Breast epithelium (tissue), 4 donors: ENCODE measurements at regions not wholly inside any gene's neighbourhood (a gene's known extent, or its start where the extent isn't known, plus 50 kb on each side); places are given as distances from the start of the nearest gene placed in this dataset.

ENCODE experiments used
- DNase-seq, 2 donors: peaks; one replicate each; pipeline ENCODE4 v3.0.0-alpha.2; 2019; ENCODE audit warnings: low spot score in 2 of 2
- H3K27ac ChIP-seq, 2 donors: fragments of 200-600 bp; sonication (generic) in 1 of 2; one replicate each; pipeline ENCODE4 v1.5.1; 2016 to 2019; ENCODE audit warnings: mild to moderate bottlenecking in 1 of 2
- H3K27me3 ChIP-seq, 2 donors: fragments of 200-600 bp; sonication (generic) in 1 of 2; one replicate each; pipeline versions ENCODE4 v1.5.1 to v1.6.0; 2017 to 2019; ENCODE audit warnings: control low read depth in 1 of 2, mild to moderate bottlenecking in 1 of 2
- H3K36me3 ChIP-seq: fragments of 200-600 bp; one replicate; pipeline ENCODE4 v1.5.1; 2019
- H3K4me1 ChIP-seq, 2 donors: fragments of 200-600 bp; sonication (generic); one replicate each; pipeline ENCODE4 v1.5.1; 2016 to 2019; ENCODE audit warnings: control low read depth in 1 of 2
- H3K4me3 ChIP-seq, 3 donors: fragments of 200-600 bp; sonication (generic); 1 replicate in 2 of 3; 2 replicates in 1 of 3; pipeline ENCODE4 v1.5.1; 2016 to 2019; ENCODE audit warnings: mild to moderate bottlenecking in 3 of 3, moderate library complexity in 2 of 3
- H3K9me3 ChIP-seq, 2 donors: fragments of 200-600 bp; sonication (generic) in 1 of 2; one replicate each; pipeline ENCODE4 v1.5.1; 2016 to 2019; ENCODE audit warnings: control low read depth in 1 of 2
- CTCF ChIP-seq, 3 donors: fragments of 450-650 bp; IDR thresholded peaks; one replicate each; pipeline ENCODE4 v1.5.1; 2016 to 2017; ENCODE audit warnings: antibody characterized with exemption in 3 of 3, mild to moderate bottlenecking in 3 of 3, moderate library complexity in 3 of 3
- POLR2A ChIP-seq: fragments of 450-650 bp; IDR thresholded peaks from one replicate; pipeline ENCODE4 v1.6.1; 2016; ENCODE audit warnings: antibody characterized with exemption, mild to moderate bottlenecking, moderate library complexity
- POLR2AphosphoS5 ChIP-seq, 3 donors: sonication (generic); formaldehyde crosslinking; IDR thresholded peaks; one replicate each; pipeline ENCODE4 v1.6.1; 2017; ENCODE audit warnings: antibody characterized with exemption in 3 of 3
- intact Hi-C: fragments of 100-400 bp; cut with DNase I; formaldehyde crosslinking; loops from one replicate; pipeline ENCODE4 v1.15.1; 2023; ENCODE audit warnings: low total_unique reads

GRCh38 chr4:179536694-179537093 is 2094.5 kb upstream of the AGA start:
- TF ChIP-seq CTCF (IDR thresholded peaks at IDR 0.05): no peak
- no peak for TF ChIP-seq POLR2A
- no peak for TF ChIP-seq POLR2AphosphoS5 (IDR thresholded peaks at IDR 0.05)
- DNase-seq: no peak
- intact Hi-C loops: no loop called here
- Histone ChIP-seq H3K4me1 (no peaks in the 10 kb centered on the region), H3K36me3 (no peaks in the 10 kb centered on the region), H3K27ac (no peak overlapping the region), H3K27me3 (no peaks in the 10 kb centered on the region), H3K4me3 (no peak overlapping the region), H3K9me3 (no peaks in the 10 kb centered on the region)

GRCh38 chr4:179539641-179540040 is 2097.4 kb upstream of the AGA start:
- DNase-seq: no peak
- no peaks in the 10 kb centered on the region for H3K36me3 ChIP-seq
- no peaks in the 10 kb centered on the region for H3K4me1 ChIP-seq
- no peak overlapping the region for H3K4me3 ChIP-seq
- no peaks in the 10 kb centered on the region for H3K9me3 ChIP-seq
- H3K27ac ChIP-seq: no peak overlapping the region
- no peaks in the 10 kb centered on the region for H3K27me3 ChIP-seq
- no peak for TF ChIP-seq POLR2AphosphoS5 (IDR thresholded peaks at IDR 0.05)
- TF ChIP-seq CTCF (IDR thresholded peaks at IDR 0.05): no peak
- TF ChIP-seq POLR2A: no peak
- intact Hi-C loops: no loop called here

GRCh38 chr4:179543771-179544170 is 2101.5 kb upstream of the AGA start:
- Histone ChIP-seq H3K36me3 (no peaks in the 10 kb centered on the region), H3K27me3 (no peaks in the 10 kb centered on the region), H3K4me1 (no peaks in the 10 kb centered on the region), H3K27ac (no peak overlapping the region), H3K9me3 (peaks cover 0 to 7% of the 10 kb centered on the region in 2 donors), H3K4me3 (no peak overlapping the region)
- intact Hi-C loops: no loop called here
- no peak for DNase-seq
- TF ChIP-seq POLR2AphosphoS5 (IDR thresholded peaks at IDR 0.05) (no peak), POLR2A (no peak), CTCF (IDR thresholded peaks at IDR 0.05) (no peak)

- Histone ChIP-seq H3K27ac (no peak overlapping the region), H3K4me3 (no peak overlapping the region), H3K4me1 (no peaks in the 10 kb centered on the region), H3K36me3 (no peaks in the 10 kb centered on the region), H3K9me3 (peaks cover 0 to 8% of the 10 kb centered on the region in 2 donors), H3K27me3 (no peaks in the 10 kb centered on the region)
- intact Hi-C loops: no loop called here
- DNase-seq: no peak
- no peak for TF ChIP-seq CTCF (IDR thresholded peaks at IDR 0.05)
- TF ChIP-seq POLR2A: no peak
- TF ChIP-seq POLR2AphosphoS5 (IDR thresholded peaks at IDR 0.05): no peak
Measured at GRCh38 chr4:179544496-179544895, 2102.3 kb upstream of the AGA start.

- TF ChIP-seq CTCF (IDR thresholded peaks at IDR 0.05) (no peak), POLR2A (no peak), POLR2AphosphoS5 (IDR thresholded peaks at IDR 0.05) (no peak)
- H3K36me3 ChIP-seq: no peaks in the 10 kb centered on the region
- intact Hi-C loops: no loop called here
Measured at GRCh38 chr4:179552131-179552530, 2109.9 kb upstream of the AGA start.

More at GRCh38 chr4:179552131-179552530, 2109.9 kb upstream of the AGA start:
- Histone ChIP-seq H3K27me3 (no peaks in the 10 kb centered on the region), H3K4me3 (no peak overlapping the region), H3K27ac (no peak overlapping the region), H3K9me3 (peaks cover 0 to 8% of the 10 kb centered on the region in 2 donors), H3K4me1 (no peaks in the 10 kb centered on the region)
- DNase-seq: no peak
